ENCODE measurements at regions not wholly inside any gene's neighbourhood (a gene's known extent, or its start where the extent isn't known, plus 50 kb on each side); places are given as distances from the start of the nearest gene placed in this dataset.
A peak's percentile ranks its signal among the peaks of the same experiment; 100 is the strongest.

GRCh38 chr3:193971966-193972365 is 164.0 kb upstream of the HES1 start:
- H3K36me3 ChIP-seq (ENCODE audit: control insufficient read depth in 2 of 2, insufficient read depth in 2 of 2, low read length in 2 of 2): no peaks in the 10 kb centered on the region
- H3K27ac ChIP-seq (ENCODE audit: low read depth in 2 of 2, low read length in 2 of 2): peak overlapping the region; percentile 83 to 86
- H3K4me1 ChIP-seq (ENCODE audit: control insufficient read depth in 2 of 2, insufficient read depth in 2 of 2, low read length in 2 of 2): peaks cover 19 to 23% of the 10 kb centered on the region in 2 donors
- H3K9me3 ChIP-seq (ENCODE audit: control insufficient read depth in 2 of 2, low read length in 2 of 2): no peaks in the 10 kb centered on the region
- no peaks in the 10 kb centered on the region for H3K27me3 ChIP-seq (ENCODE audit: control insufficient read depth in 2 of 2, insufficient read depth in 2 of 2, low read length in 2 of 2)
- no peak overlapping the region for H3K4me3 ChIP-seq (ENCODE audit: low read length in 2 of 2)
- peak overlapping the region in 1 of 2 donors; percentile 35 for H3K9ac ChIP-seq (ENCODE audit: low read depth in 1 of 2, low read length in 2 of 2)

GRCh38 chr3:193972832-193973231 is 163.1 kb upstream of the HES1 start:
- H3K27ac ChIP-seq (ENCODE audit: low read depth in 2 of 2, low read length in 2 of 2): no peak overlapping the region
- no peaks in the 10 kb centered on the region for H3K9me3 ChIP-seq (ENCODE audit: control insufficient read depth in 2 of 2, low read length in 2 of 2)
- no peak overlapping the region for H3K9ac ChIP-seq (ENCODE audit: low read depth in 1 of 2, low read length in 2 of 2)
- peaks cover 19 to 26% of the 10 kb centered on the region in 2 donors for H3K4me1 ChIP-seq (ENCODE audit: control insufficient read depth in 2 of 2, insufficient read depth in 2 of 2, low read length in 2 of 2)
- H3K36me3 ChIP-seq (ENCODE audit: control insufficient read depth in 2 of 2, insufficient read depth in 2 of 2, low read length in 2 of 2): no peaks in the 10 kb centered on the region
- H3K4me3 ChIP-seq (ENCODE audit: low read length in 2 of 2): no peak overlapping the region
- H3K27me3 ChIP-seq (ENCODE audit: control insufficient read depth in 2 of 2, insufficient read depth in 2 of 2, low read length in 2 of 2): no peaks in the 10 kb centered on the region

GRCh38 chr3:193974191-193974652 is 161.7 kb upstream of the HES1 start:
- H3K4me1 ChIP-seq (ENCODE audit: control insufficient read depth in 2 of 2, insufficient read depth in 2 of 2, low read length in 2 of 2): peaks cover 19 to 26% of the 10 kb centered on the region in 2 donors
- H3K36me3 ChIP-seq (ENCODE audit: control insufficient read depth in 2 of 2, insufficient read depth in 2 of 2, low read length in 2 of 2): no peaks in the 10 kb centered on the region
- no peak overlapping the region for H3K9ac ChIP-seq (ENCODE audit: low read depth in 1 of 2, low read length in 2 of 2)
- H3K9me3 ChIP-seq (ENCODE audit: control insufficient read depth in 2 of 2, low read length in 2 of 2): no peaks in the 10 kb centered on the region
- no peak overlapping the region for H3K27ac ChIP-seq (ENCODE audit: low read depth in 2 of 2, low read length in 2 of 2)
- no peaks in the 10 kb centered on the region for H3K27me3 ChIP-seq (ENCODE audit: control insufficient read depth in 2 of 2, insufficient read depth in 2 of 2, low read length in 2 of 2)
- no peak overlapping the region for H3K4me3 ChIP-seq (ENCODE audit: low read length in 2 of 2)

- no peaks in the 10 kb centered on the region for H3K9me3 ChIP-seq (ENCODE audit: control insufficient read depth in 2 of 2, low read length in 2 of 2)
- H3K27ac ChIP-seq (ENCODE audit: low read depth in 2 of 2, low read length in 2 of 2): no peak overlapping the region
Measured at GRCh38 chr3:193974671-193975535, 161.0 kb upstream of the HES1 start.

GRCh38 chr3:193977622-193978021 is 158.3 kb upstream of the HES1 start:
- Histone ChIP-seq H3K4me1 (ENCODE audit: control insufficient read depth in 2 of 2, insufficient read depth in 2 of 2, low read length in 2 of 2) (peaks cover 8 to 14% of the 10 kb centered on the region in 2 donors), H3K4me3 (ENCODE audit: low read length in 2 of 2) (no peak overlapping the region), H3K36me3 (ENCODE audit: control insufficient read depth in 2 of 2, insufficient read depth in 2 of 2, low read length in 2 of 2) (no peaks in the 10 kb centered on the region), H3K9ac (ENCODE audit: low read depth in 1 of 2, low read length in 2 of 2) (no peak overlapping the region), H3K27ac (ENCODE audit: low read depth in 2 of 2, low read length in 2 of 2) (no peak overlapping the region), H3K9me3 (ENCODE audit: control insufficient read depth in 2 of 2, low read length in 2 of 2) (no peaks in the 10 kb centered on the region), H3K27me3 (ENCODE audit: control insufficient read depth in 2 of 2, insufficient read depth in 2 of 2, low read length in 2 of 2) (no peaks in the 10 kb centered on the region)

More at GRCh38 chr3:193974671-193975535, 161.0 kb upstream of the HES1 start:
- H3K4me3 ChIP-seq (ENCODE audit: low read length in 2 of 2): no peak overlapping the region
- H3K36me3 ChIP-seq (ENCODE audit: control insufficient read depth in 2 of 2, insufficient read depth in 2 of 2, low read length in 2 of 2): no peaks in the 10 kb centered on the region
- no peak overlapping the region for H3K9ac ChIP-seq (ENCODE audit: low read depth in 1 of 2, low read length in 2 of 2)
- no peaks in the 10 kb centered on the region for H3K27me3 ChIP-seq (ENCODE audit: control insufficient read depth in 2 of 2, insufficient read depth in 2 of 2, low read length in 2 of 2)
- H3K4me1 ChIP-seq (ENCODE audit: control insufficient read depth in 2 of 2, insufficient read depth in 2 of 2, low read length in 2 of 2): peaks cover 19 to 26% of the 10 kb centered on the region in 2 donors

GRCh38 chr3:193978030-193978429 is 157.9 kb upstream of the HES1 start:
- H3K9me3 ChIP-seq (ENCODE audit: control insufficient read depth in 2 of 2, low read length in 2 of 2): no peaks in the 10 kb centered on the region
- no peaks in the 10 kb centered on the region for H3K27me3 ChIP-seq (ENCODE audit: control insufficient read depth in 2 of 2, insufficient read depth in 2 of 2, low read length in 2 of 2)
- H3K27ac ChIP-seq (ENCODE audit: low read depth in 2 of 2, low read length in 2 of 2): no peak overlapping the region
- H3K4me3 ChIP-seq (ENCODE audit: low read length in 2 of 2): no peak overlapping the region
- no peaks in the 10 kb centered on the region for H3K36me3 ChIP-seq (ENCODE audit: control insufficient read depth in 2 of 2, insufficient read depth in 2 of 2, low read length in 2 of 2)
- H3K4me1 ChIP-seq (ENCODE audit: control insufficient read depth in 2 of 2, insufficient read depth in 2 of 2, low read length in 2 of 2): peaks cover 11 to 18% of the 10 kb centered on the region in 2 donors
- H3K9ac ChIP-seq (ENCODE audit: low read depth in 1 of 2, low read length in 2 of 2): no peak overlapping the region

GRCh38 chr3:193978486-193978885 is 157.5 kb upstream of the HES1 start:
- no peak overlapping the region for H3K4me3 ChIP-seq (ENCODE audit: low read length in 2 of 2)
- H3K27ac ChIP-seq (ENCODE audit: low read depth in 2 of 2, low read length in 2 of 2): no peak overlapping the region

GRCh38 chr3:193980326-193980725 is 155.6 kb upstream of the HES1 start:
- Histone ChIP-seq H3K27me3 (ENCODE audit: control insufficient read depth in 2 of 2, insufficient read depth in 2 of 2, low read length in 2 of 2) (no peaks in the 10 kb centered on the region), H3K4me1 (ENCODE audit: control insufficient read depth in 2 of 2, insufficient read depth in 2 of 2, low read length in 2 of 2) (peaks cover 11 to 23% of the 10 kb centered on the region in 2 donors)

More at GRCh38 chr3:193978486-193978885, 157.5 kb upstream of the HES1 start:
- no peaks in the 10 kb centered on the region for H3K9me3 ChIP-seq (ENCODE audit: control insufficient read depth in 2 of 2, low read length in 2 of 2)
- H3K4me1 ChIP-seq (ENCODE audit: control insufficient read depth in 2 of 2, insufficient read depth in 2 of 2, low read length in 2 of 2): peaks cover 11 to 20% of the 10 kb centered on the region in 2 donors
- no peaks in the 10 kb centered on the region for H3K36me3 ChIP-seq (ENCODE audit: control insufficient read depth in 2 of 2, insufficient read depth in 2 of 2, low read length in 2 of 2)
- H3K27me3 ChIP-seq (ENCODE audit: control insufficient read depth in 2 of 2, insufficient read depth in 2 of 2, low read length in 2 of 2): no peaks in the 10 kb centered on the region
- H3K9ac ChIP-seq (ENCODE audit: low read depth in 1 of 2, low read length in 2 of 2): no peak overlapping the region

GRCh38 chr3:193980905-193981304 is 155.0 kb upstream of the HES1 start:
- H3K4me1 ChIP-seq (ENCODE audit: control insufficient read depth in 2 of 2, insufficient read depth in 2 of 2, low read length in 2 of 2): peaks cover 11 to 23% of the 10 kb centered on the region in 2 donors

More at GRCh38 chr3:193980326-193980725, 155.6 kb upstream of the HES1 start:
- H3K36me3 ChIP-seq (ENCODE audit: control insufficient read depth in 2 of 2, insufficient read depth in 2 of 2, low read length in 2 of 2): no peaks in the 10 kb centered on the region
- no peak overlapping the region for H3K27ac ChIP-seq (ENCODE audit: low read depth in 2 of 2, low read length in 2 of 2)
- H3K9me3 ChIP-seq (ENCODE audit: control insufficient read depth in 2 of 2, low read length in 2 of 2): no peaks in the 10 kb centered on the region
- no peak overlapping the region for H3K9ac ChIP-seq (ENCODE audit: low read depth in 1 of 2, low read length in 2 of 2)
- H3K4me3 ChIP-seq (ENCODE audit: low read length in 2 of 2): no peak overlapping the region

GRCh38 chr3:193981504-193981903 is 154.4 kb upstream of the HES1 start:
- H3K27ac ChIP-seq (ENCODE audit: low read depth in 2 of 2, low read length in 2 of 2): no peak overlapping the region
- H3K4me1 ChIP-seq (ENCODE audit: control insufficient read depth in 2 of 2, insufficient read depth in 2 of 2, low read length in 2 of 2): peaks cover 11 to 23% of the 10 kb centered on the region in 2 donors

More at GRCh38 chr3:193980905-193981304, 155.0 kb upstream of the HES1 start:
- Histone ChIP-seq H3K27me3 (ENCODE audit: control insufficient read depth in 2 of 2, insufficient read depth in 2 of 2, low read length in 2 of 2) (no peaks in the 10 kb centered on the region), H3K9ac (ENCODE audit: low read depth in 1 of 2, low read length in 2 of 2) (no peak overlapping the region), H3K27ac (ENCODE audit: low read depth in 2 of 2, low read length in 2 of 2) (no peak overlapping the region), H3K9me3 (ENCODE audit: control insufficient read depth in 2 of 2, low read length in 2 of 2) (no peaks in the 10 kb centered on the region), H3K4me3 (ENCODE audit: low read length in 2 of 2) (no peak overlapping the region), H3K36me3 (ENCODE audit: control insufficient read depth in 2 of 2, insufficient read depth in 2 of 2, low read length in 2 of 2) (no peaks in the 10 kb centered on the region)

More at GRCh38 chr3:193981504-193981903, 154.4 kb upstream of the HES1 start:
- no peak overlapping the region for H3K4me3 ChIP-seq (ENCODE audit: low read length in 2 of 2)
- H3K9me3 ChIP-seq (ENCODE audit: control insufficient read depth in 2 of 2, low read length in 2 of 2): no peaks in the 10 kb centered on the region
- no peaks in the 10 kb centered on the region for H3K36me3 ChIP-seq (ENCODE audit: control insufficient read depth in 2 of 2, insufficient read depth in 2 of 2, low read length in 2 of 2)
- H3K27me3 ChIP-seq (ENCODE audit: control insufficient read depth in 2 of 2, insufficient read depth in 2 of 2, low read length in 2 of 2): no peaks in the 10 kb centered on the region
- H3K9ac ChIP-seq (ENCODE audit: low read depth in 1 of 2, low read length in 2 of 2): no peak overlapping the region

All from mucosa of rectum (tissue), 2 donors.